ENCODE measurements at regions not wholly inside any gene's neighbourhood (a gene's known extent, or its start where the extent isn't known, plus 50 kb on each side); places are given as distances from the start of the nearest gene placed in this dataset.
"Not testable (repeated sequence)": the region's sequence is repeated elsewhere in the genome, so short reads cannot be mapped to it uniquely, and the experiment has no call there.

DNA sequence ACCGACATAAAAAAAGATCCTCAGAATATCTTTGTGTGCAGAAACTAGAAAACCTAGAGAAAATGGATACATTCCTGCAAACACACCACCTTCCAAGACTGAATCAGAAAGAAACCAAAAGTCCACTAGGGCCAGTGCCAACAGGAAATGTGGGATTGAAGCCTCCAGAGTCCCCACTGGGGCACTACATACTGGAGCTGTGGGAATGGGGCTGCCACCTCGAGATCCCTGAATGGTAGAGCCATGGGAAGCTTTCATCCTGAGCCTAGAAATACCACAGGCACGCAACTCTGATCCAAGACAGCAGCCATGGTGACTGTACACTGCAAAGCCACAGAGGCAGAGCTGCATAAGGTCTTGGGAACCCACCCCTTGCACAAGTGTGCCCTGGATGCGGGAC lies 111.6 kb upstream of the TPTE start:
- H3K27ac Mint-ChIP-seq; intact Hi-C loops (cut with micrococcal nuclease); H3K36me3 Mint-ChIP-seq (ENCODE audit: low read depth); H3K27me3 Mint-ChIP-seq; H3K4me3 Mint-ChIP-seq; H3K4me1 Mint-ChIP-seq (ENCODE audit: low read depth); H3K9me3 Mint-ChIP-seq: not testable (repeated sequence)

DNA sequence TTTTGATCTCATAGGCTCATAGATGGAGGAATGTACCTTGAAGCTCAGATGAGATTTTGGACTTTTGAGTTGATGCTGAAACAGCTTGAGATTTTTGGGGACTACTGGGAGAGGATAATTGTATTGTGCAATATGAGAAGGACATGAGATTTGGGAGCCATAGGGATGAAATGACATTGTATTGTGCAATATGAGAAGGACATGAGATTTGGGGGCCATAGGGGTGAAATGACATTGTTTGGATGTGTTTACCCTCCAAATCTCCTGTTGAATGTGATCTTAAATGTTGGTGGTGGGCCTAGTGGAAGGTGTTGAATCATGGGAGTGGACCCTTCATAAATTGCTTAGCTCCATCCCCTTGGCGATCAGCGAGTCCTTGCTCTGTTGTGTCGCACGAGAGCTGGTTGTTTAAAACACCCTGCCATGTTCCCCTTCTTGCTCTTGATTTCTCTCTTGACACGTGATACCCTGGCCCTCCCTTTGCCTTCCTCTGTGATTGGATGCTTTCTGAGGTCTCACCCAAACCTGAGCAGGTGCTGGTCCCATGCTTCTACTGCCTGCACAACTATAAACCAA lies 110.9 kb upstream of the TPTE start:
- H3K36me3 Mint-ChIP-seq (ENCODE audit: low read depth); H3K9me3 Mint-ChIP-seq; H3K27me3 Mint-ChIP-seq; H3K4me1 Mint-ChIP-seq (ENCODE audit: low read depth); H3K27ac Mint-ChIP-seq; intact Hi-C loops (cut with micrococcal nuclease); H3K4me3 Mint-ChIP-seq: not testable (repeated sequence)

DNA sequence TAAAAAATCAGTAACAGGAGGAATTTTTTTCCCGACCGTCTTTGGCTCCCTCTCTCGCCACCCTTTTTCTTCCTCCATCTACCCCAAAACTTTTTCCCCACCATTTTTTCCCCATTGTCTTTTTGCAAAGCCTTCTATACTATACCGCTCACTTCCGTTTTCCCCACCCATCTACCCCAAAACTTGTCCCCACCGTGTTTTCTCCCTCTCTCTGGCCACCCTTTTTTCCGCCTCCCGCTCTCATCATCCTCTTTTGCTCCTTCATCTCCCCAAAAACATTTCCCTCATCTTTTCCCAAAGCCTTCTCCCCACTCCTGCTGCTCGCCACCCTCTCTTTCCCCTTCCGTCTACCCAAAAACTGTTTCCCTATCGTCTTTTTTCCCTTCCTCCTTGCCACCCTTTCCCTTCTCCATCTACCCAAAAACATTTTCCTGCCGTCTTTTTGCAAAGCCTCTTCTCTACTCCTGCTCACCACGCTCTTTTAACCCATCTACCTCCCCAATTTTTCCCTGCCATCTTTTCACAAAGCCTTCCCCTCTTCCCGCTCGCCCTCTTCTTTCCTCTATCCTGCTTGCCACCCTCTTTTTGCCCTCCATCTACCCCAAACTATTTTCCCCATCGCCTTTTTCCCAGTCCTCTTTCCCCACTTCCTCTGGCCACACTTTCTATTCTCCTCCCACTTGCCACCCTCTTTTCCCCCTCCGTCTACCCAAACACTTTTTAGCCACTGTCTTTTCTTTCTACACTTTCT lies 109.4 kb upstream of the TPTE start:
- H3K9me3 Mint-ChIP-seq; intact Hi-C loops (cut with micrococcal nuclease); H3K27ac Mint-ChIP-seq; H3K4me1 Mint-ChIP-seq (ENCODE audit: low read depth); H3K36me3 Mint-ChIP-seq (ENCODE audit: low read depth); H3K27me3 Mint-ChIP-seq; H3K4me3 Mint-ChIP-seq: not testable (repeated sequence)

DNA sequence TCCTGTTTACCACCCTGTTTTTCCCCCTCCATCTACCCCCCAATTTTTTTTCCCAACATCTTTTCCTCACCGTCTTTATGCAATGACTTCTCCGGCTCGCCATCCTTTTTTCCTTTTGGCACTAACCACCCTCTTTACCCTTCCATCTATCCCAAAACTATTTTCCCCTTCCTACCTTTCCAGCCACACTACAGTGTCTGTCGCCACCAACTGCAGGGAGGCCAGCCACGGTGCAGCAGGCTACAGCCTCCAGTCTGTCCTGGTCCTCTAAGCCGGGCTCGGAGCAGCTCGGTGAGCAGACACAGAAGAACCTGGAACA lies 108.5 kb upstream of the TPTE start:
- intact Hi-C loops (cut with micrococcal nuclease); H3K9me3 Mint-ChIP-seq; H3K4me3 Mint-ChIP-seq; H3K4me1 Mint-ChIP-seq (ENCODE audit: low read depth); H3K36me3 Mint-ChIP-seq (ENCODE audit: low read depth); H3K27ac Mint-ChIP-seq; H3K27me3 Mint-ChIP-seq: not testable (repeated sequence)

DNA sequence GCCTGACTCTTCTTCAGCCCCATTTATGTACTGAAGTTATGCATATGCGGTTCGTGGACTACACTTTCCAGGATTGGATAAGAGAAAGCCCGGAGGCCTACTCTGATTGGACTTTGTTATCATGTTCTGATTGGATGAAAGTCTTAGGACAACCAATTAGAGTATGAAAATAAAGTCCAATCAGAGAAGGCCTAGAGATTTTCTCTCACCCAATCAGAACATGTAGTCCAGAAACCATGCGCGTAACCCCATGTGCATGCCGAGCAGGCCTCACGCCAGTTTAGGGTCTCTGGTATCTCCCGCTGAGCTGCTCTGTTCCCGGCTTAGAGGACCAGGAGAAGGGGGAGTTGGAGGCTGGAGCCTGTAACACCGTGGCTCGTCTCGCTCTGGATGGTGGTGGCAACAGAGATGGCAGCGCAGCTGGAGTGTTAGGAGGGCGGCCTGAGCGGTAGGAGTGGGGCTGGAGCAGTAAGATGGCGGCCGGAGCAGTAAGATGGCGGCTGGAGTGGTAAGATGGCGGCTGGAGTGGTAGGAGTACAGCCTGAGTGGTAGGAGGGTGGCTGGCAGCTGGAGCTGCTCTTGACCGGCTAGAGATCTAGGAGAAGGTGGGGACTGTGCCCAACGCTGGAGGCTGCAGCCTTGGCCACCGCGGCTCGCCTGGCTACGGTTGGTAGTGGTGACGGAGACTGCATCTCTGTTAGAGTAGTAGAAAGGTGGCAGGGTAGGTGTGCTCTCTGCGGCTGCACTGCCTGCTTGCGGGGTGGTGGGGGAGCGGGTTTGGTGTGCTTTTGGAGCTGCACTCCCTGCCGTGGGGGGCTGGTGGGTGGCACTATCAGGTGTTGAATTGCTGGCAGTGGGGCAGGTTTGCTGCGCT lies 107.9 kb upstream of the TPTE start:
- H3K27ac Mint-ChIP-seq; H3K36me3 Mint-ChIP-seq (ENCODE audit: low read depth); H3K4me3 Mint-ChIP-seq; H3K4me1 Mint-ChIP-seq (ENCODE audit: low read depth); H3K9me3 Mint-ChIP-seq; H3K27me3 Mint-ChIP-seq; intact Hi-C loops (cut with micrococcal nuclease): not testable (repeated sequence)

DNA sequence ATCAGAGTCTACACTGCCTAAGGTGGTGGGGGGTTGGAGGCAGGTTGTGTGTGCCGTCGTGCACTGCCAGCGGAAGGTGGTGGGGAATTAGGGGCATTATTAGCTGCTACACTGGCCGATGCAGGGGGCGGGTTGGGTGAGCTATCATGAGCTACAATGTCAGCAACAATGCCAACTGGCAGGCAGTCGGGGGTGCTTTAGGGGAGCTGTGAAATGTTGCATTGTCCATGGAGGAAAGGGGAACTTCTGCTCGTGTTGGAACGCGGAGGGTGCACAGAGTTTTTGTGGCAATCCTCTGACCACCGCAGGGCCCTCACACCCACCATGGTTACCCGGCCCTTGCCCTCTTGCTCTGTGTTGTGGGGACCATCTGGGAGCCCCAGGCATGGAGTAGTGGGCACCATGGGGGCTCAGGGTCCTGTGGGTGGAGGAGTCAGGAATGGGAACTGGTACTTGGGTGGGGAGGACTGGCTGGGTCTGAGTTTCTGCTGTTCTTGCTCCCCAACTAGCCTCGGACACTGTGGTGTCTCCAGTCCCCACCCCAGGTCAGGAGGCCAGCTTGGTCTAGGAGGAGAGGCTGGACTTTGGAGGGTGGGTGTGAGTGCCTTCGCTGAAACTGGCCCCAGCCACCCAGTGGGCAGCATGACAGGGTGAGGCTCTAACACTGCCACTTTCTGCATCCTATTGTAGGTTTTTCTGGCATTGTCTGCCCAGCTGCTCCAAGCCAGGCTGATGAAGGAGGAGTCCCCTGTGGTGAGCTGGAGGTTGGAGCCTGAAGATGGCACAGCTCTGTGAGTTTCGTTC lies 107.1 kb upstream of the TPTE start:
- H3K9me3 Mint-ChIP-seq; intact Hi-C loops (cut with micrococcal nuclease); H3K4me3 Mint-ChIP-seq; H3K27ac Mint-ChIP-seq; H3K4me1 Mint-ChIP-seq (ENCODE audit: low read depth); H3K36me3 Mint-ChIP-seq (ENCODE audit: low read depth); H3K27me3 Mint-ChIP-seq: not testable (repeated sequence)

DNA sequence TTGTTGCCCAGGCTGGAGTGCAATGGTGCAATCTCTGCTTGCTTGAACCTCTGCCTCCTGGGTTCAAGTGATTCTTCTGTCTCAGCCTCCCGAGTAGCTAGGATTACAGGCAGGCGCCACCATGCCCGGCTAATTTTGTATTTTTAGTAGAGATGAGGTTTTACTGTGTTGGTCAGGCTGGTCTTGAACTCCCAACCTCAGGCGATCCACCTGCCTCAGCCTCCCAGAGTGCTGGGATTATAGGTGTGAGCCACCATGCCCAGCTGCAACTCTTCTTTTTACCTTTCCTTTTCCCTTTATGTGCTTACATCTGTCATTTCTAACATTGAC lies 106.5 kb upstream of the TPTE start:
- H3K4me1 Mint-ChIP-seq (ENCODE audit: low read depth); intact Hi-C loops (cut with micrococcal nuclease); H3K9me3 Mint-ChIP-seq; H3K27me3 Mint-ChIP-seq; H3K36me3 Mint-ChIP-seq (ENCODE audit: low read depth); H3K27ac Mint-ChIP-seq; H3K4me3 Mint-ChIP-seq: not testable (repeated sequence)

DNA sequence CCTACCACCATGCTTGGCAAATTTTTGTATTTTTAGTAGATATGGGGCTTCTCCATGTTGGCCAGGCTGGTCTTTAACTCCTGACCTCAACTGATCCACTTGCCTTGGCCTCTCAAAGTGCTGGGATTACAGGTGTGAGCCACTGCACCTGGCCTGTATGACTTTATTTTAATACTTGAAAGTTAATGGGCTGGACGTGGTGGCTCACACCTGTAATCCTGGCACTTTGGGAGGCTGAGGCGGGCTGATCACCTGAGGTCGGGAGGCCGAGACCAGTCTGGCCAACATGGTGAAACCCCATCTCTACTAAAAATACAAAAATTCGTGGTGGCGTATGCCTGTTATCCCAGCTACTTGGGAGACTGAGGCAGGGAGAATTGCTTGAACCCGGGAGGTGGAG lies 105.9 kb upstream of the TPTE start:
- H3K27ac Mint-ChIP-seq; H3K4me1 Mint-ChIP-seq (ENCODE audit: low read depth); H3K27me3 Mint-ChIP-seq; intact Hi-C loops (cut with micrococcal nuclease); H3K9me3 Mint-ChIP-seq; H3K4me3 Mint-ChIP-seq; H3K36me3 Mint-ChIP-seq (ENCODE audit: low read depth): not testable (repeated sequence)

DNA sequence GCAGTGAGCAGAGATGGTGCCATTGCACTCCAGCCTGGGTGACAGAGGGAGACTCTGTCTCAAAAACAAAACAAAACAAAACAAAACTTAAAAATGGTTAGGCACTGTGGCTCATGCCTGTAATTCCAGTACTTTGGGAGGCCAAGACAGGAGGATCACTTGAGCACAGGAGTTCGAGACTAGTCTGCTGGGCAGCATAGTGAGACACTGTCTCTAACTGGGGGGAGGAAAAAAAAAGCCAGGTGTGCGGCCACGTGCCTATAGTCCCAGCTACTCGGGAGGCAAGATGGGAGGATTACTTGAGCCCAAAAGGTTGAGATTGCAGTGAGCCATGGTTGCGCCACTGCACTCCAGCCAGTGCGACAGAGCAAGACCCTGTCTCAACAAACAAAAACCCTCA lies 105.5 kb upstream of the TPTE start:
- H3K27ac Mint-ChIP-seq; intact Hi-C loops (cut with micrococcal nuclease): not testable (repeated sequence)

DNA sequence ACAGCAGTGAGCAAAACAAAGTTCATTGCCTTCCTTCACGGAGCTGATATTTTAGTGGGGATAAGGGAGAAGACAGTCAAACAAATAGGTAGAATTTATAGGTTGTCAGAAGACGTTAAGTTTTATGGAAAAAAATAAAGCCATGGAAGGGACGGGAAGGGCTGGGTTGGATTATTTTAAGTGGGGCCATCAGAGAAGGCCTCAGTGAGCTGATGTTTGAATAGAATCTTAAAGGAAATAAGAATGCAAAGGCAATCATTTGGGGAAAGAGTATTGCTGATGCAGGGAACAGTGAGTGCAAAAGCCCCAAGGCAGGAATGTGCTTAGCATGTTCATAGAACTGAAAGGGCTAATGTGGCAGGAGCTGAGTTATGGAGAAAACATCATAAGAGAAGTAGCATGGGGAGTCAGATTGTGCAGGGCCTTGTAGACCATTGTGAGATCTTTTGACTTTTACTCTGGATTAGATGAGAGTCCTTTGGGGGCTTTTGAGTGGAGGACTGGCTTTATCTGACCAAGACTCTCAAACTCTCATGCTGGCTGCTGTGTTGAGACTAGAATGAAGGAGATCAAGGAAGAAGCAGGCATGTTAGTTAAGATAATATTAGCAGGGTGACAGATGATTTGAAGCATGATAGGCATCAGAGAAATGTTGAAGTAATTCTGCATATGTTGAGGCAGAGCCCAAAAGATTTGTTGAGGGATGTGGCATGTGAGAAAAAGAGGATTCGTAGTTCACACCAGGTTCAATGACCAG lies 104.5 kb upstream of the TPTE start:
- H3K27ac Mint-ChIP-seq; H3K9me3 Mint-ChIP-seq; H3K4me3 Mint-ChIP-seq; H3K27me3 Mint-ChIP-seq; intact Hi-C loops (cut with micrococcal nuclease); H3K36me3 Mint-ChIP-seq (ENCODE audit: low read depth); H3K4me1 Mint-ChIP-seq (ENCODE audit: low read depth): not testable (repeated sequence)

More for the DNA sequence above, 105.5 kb upstream of the TPTE start:
- H3K9me3 Mint-ChIP-seq; H3K4me1 Mint-ChIP-seq (ENCODE audit: low read depth); H3K4me3 Mint-ChIP-seq; H3K36me3 Mint-ChIP-seq (ENCODE audit: low read depth); H3K27me3 Mint-ChIP-seq: not testable (repeated sequence)

DNA sequence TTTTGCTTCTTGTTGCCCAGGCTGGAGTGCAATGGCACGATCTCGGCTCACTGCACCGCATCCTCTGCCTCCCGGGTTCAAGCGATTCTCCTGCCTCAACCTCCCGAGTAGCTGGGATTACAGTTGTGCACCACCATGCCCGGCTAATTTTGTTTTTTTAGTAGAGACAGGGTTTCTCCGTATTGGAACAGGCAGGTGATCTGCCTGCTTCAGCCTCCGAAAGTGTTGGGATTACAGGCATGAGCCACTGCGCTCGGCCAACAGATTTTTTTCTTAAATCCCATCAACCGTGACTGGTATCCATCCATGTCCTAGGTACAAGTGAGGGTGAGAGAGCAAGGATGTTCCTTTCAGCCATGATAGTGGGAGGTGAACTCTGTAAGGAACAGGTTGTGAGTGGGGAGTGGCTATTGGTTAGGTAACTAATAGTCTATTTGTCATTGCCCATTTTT lies 103.8 kb upstream of the TPTE start:
- intact Hi-C loops (cut with micrococcal nuclease); H3K4me1 Mint-ChIP-seq (ENCODE audit: low read depth); H3K9me3 Mint-ChIP-seq; H3K27ac Mint-ChIP-seq; H3K27me3 Mint-ChIP-seq; H3K4me3 Mint-ChIP-seq; H3K36me3 Mint-ChIP-seq (ENCODE audit: low read depth): not testable (repeated sequence)

DNA sequence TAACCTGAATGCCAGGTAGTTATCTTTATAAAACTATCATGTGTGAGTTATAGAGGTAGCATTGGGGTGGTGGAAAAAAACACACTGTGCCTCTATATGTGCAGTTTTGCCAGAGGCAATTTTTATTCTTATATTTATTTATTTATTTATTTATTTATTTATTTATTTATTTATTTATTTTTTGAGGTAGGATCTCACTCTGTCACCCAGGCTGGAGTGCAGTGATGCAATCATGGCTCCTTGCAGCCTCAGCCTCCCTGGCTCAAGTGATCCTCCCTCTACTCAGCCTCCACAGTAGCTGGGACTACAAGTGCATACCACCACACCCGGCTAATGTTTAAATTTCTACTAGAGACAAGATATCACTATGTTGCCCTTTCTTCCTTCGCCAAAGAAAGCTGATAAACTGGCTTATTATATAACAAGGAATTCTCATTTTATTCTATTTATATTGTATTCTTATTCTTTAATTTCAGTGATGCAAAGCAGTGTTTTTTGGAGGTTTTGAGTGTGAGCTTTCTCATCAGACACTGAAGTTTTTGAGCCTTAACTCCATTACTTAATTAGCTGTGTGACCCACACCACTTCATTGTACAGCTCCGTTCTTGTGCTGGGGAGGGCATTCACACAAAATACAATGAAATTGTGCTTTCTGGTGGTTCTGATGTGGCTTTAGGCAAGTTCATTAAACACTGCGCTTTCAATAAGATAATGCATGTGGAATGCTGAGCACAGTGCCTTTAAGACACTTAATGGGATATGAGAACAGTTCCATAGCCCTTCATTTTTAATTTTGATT lies 102.9 kb upstream of the TPTE start:
- H3K36me3 Mint-ChIP-seq (ENCODE audit: low read depth); intact Hi-C loops (cut with micrococcal nuclease); H3K27ac Mint-ChIP-seq; H3K4me1 Mint-ChIP-seq (ENCODE audit: low read depth); H3K27me3 Mint-ChIP-seq; H3K4me3 Mint-ChIP-seq; H3K9me3 Mint-ChIP-seq: not testable (repeated sequence)

DNA sequence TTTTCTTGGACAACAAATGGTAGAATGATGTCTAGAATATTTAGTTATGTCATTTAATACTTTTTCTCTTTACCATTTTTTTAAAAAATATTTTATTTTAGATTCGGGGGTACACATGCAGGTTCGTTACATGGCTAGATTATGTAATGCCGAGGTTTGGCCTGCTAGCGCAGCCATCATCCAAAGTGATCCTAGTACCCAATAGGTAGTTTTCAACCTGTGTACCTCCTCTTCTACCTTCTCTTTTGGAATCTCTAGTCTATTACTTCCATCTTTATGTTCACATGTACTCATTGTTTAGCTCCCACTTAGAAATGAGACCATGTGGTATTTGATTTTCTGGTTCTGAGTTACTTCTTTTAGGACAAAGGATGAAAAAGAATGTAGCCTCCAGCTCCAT lies 100.2 kb upstream of the TPTE start:
- H3K9me3 Mint-ChIP-seq; H3K4me1 Mint-ChIP-seq (ENCODE audit: low read depth); H3K27me3 Mint-ChIP-seq; intact Hi-C loops (cut with micrococcal nuclease); H3K27ac Mint-ChIP-seq; H3K4me3 Mint-ChIP-seq; H3K36me3 Mint-ChIP-seq (ENCODE audit: low read depth): not testable (repeated sequence)

All from dendritic cell treated with granulocyte-macrophage colony-stimulating factor and Interleukin-4, amounts not matched to agents 40 ng/mL and 50 ng/mL, for 4 days (primary cell).